NCI-H748 (cell line): ENCODE measurements at regions not wholly inside any gene's neighbourhood (a gene's known extent, or its start where the extent isn't known, plus 50 kb on each side); places are given as distances from the start of the nearest gene placed in this dataset.

ENCODE experiments used
- DNase-seq: peaks from one replicate; lab custom pipeline; 2025; ENCODE audit not compliant: unreplicated experiment; lab: John Stamatoyannopoulos, UW

GRCh38 chr1:94599095-94599813 lies 57.7 kb upstream of the F3 start:
- DNase-seq, result no peak

- no peak for DNase-seq
Observed at GRCh38 chr1:94597701-94598100, 56.1 kb upstream of the F3 start.

GRCh38 chr1:94596260-94596659 lies 54.7 kb upstream of the F3 start:
- no peak for DNase-seq

DNA sequence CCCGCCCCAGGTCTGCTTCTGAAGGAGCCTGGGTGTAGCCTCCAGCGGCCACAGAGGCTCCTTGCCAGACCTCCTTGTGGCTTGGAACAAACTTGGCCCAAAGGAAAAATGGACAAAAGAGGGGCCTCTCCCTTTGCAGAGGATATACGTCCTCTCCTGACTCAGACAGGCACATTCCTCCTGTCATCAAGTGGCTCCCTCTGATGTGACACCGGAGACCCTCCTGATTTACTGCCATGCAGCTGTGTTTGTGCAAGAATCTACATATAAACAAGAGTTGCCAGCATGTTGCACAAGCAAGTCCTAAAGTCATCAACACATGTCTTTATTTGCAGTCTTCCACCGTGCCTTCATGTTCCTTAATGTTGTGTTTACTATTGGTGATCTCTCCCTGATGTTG lies 54.1 kb upstream of the F3 start:
- DNase-seq, result no peak

DNA sequence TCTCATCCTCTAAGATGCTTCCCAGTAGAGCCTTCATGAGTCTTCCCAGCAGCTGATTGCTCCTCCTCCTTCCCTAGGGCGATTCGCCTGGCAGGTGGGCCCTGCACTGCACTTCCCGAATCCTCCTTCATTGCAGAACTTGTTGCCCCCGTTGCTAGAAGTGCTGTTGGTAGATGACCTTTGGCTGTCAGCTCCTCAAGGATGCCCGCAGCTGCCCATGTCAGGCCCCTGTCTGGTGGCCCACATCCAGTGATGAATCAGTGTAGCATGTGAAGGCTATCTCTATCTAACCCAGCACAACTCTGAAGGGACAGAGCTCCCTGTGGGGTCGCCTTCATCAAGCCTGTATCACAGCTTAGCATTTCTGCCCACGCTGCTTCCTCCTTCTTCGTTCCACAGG lies 52.1 kb upstream of the F3 start:
- DNase-seq, result no peak

GRCh38 chr1:94592571-94592920 lies 51.0 kb upstream of the F3 start:
- peak; percentile 35 for DNase-seq

- no peak for DNase-seq
Observed at GRCh38 chr1:94591823-94592570, 50.4 kb upstream of the F3 start.
